ENCODE measurements at regions not wholly inside any gene's neighbourhood (a gene's known extent, or its start where the extent isn't known, plus 50 kb on each side); places are given as distances from the start of the nearest gene placed in this dataset.

DNA sequence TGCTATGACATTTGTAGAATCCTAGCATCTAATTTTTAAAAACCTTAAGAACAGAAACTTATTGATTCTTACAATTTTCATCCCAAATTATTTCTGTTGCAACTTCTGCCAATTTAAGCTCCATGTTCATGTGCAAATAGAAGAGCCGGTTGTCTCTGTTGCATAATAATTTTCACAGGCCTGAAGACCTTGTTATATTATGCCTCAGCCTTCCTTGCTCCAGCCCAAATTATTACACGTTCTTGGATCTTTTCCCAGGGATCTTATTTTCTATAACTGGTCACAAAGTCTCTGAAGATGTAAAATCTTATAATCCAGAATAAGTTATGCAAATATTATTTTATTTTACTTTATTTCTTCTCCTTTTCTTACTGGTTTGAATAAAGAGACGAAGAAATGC lies 210.7 kb upstream of the DPH6 start:
- no peak for DNase-seq (ENCODE audit: low spot score)
- H3K27ac ChIP-seq: no peak overlapping the region
- CTCF ChIA-PET: interaction anchor here (1.0 kb wide), 1 partner anchor 13 kb away, joined by 3 read pairs; no protein-coding TSS in a partner anchor
- TF ChIP-seq, protein P1, sequence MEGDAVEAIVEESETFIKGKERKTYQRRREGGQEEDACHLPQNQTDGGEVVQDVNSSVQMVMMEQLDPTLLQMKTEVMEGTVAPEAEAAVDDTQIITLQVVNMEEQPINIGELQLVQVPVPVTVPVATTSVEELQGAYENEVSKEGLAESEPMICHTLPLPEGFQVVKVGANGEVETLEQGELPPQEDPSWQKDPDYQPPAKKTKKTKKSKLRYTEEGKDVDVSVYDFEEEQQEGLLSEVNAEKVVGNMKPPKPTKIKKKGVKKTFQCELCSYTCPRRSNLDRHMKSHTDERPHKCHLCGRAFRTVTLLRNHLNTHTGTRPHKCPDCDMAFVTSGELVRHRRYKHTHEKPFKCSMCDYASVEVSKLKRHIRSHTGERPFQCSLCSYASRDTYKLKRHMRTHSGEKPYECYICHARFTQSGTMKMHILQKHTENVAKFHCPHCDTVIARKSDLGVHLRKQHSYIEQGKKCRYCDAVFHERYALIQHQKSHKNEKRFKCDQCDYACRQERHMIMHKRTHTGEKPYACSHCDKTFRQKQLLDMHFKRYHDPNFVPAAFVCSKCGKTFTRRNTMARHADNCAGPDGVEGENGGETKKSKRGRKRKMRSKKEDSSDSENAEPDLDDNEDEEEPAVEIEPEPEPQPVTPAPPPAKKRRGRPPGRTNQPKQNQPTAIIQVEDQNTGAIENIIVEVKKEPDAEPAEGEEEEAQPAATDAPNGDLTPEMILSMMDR (conservative IDR thresholded peaks at IDR 0.05; ENCODE audit: low read depth): no peak
- POLR2A ChIA-PET (ENCODE audit: low non-redundant PET): no interaction called here

DNA sequence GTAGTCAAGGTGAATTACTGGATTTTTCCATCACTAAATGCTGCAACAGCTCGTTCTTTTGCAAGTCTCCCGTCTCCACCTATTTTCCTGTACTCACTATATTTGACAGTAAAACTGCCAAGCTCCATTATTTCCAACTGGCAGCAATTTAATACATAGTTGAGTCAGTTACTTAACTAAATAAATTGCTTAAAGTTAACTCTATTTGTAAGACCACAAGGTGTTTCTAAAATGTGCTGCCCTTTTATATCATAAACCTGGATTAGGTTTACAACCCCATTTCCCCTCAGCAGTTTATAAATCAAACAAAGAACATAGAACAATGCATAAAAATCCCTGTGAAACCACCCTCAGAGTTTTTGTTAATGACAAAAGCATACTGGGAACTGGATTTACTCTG lies 211.4 kb upstream of the DPH6 start:
- no peak for DNase-seq (ENCODE audit: low spot score)
- no peak overlapping the region for H3K27ac ChIP-seq
- CTCF ChIA-PET: interaction anchor here (1.0 kb wide), 1 partner anchor 14 kb away, joined by 3 read pairs; no protein-coding TSS in a partner anchor
- POLR2A ChIA-PET (ENCODE audit: low non-redundant PET): no interaction called here
- TF ChIP-seq, protein P1 (conservative IDR thresholded peaks at IDR 0.05; ENCODE audit: low read depth): no peak

DNA sequence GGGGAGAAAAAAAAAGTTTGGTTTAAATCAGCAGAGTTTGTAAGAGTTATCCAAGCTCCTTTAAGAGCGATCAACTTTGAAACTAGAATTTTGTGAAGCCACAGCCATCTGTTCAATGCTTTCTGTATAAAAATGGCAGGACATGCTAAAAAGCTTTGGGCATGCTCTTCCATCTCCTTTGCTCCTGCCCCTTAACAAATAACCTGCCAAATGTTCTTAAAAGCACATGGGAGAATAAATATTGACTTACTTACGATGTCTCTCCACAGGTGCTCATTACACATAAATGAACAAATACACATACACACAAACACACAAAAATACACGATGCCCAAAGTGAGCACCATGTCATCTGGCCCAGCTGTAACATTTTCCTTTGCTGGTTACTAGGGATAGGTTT lies 211.8 kb upstream of the DPH6 start:
- CTCF ChIA-PET: interaction anchor here (0.9 to 1.0 kb wide), 2 partner anchors 14 to 16 kb away, joined by 3 to 4 read pairs; no protein-coding TSS in a partner anchor
- POLR2A ChIA-PET (ENCODE audit: low non-redundant PET): no interaction called here
- no peak overlapping the region for H3K27ac ChIP-seq
- no peak for DNase-seq (ENCODE audit: low spot score)
- TF ChIP-seq, protein P1 (conservative IDR thresholded peaks at IDR 0.05; ENCODE audit: low read depth): no peak

DNA sequence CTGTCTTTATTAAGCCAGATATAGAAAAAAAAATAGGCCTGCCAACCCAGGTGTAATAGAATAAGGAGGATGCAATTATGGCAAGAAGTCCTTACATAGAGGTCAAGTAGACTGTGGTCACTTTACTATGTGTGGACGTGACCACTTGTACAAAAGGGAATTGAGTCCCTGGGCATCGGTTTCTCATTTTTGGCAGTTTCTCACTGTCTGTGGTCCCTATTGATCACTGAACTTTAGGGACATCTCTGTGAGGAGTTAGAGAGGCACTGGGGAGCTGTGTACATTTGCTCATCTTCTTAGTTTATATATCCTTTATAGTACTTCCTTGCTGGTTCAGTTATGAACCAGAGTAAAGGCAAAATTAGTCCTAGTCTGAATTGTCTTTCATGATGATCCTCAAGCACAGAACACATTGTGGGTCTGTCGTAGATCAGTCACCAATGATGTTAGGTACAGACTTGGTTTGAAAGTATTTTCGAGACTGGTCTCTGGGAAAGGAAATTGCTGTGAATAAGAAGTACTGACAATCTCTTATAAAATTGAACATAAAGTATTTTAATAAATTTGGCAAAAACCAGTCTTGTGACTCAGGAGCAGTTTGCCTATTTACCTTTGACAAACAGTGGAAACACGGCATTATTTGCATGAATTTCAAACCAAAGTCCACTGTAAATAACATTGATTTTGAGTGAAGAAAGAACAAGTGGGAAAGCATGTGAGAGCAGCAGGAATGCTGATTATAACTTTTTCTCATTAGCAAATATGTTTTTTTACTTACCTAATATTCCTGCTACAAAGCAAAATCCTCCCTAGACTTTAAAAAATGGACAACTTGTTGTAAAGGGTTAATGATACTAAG lies 218.9 kb upstream of the DPH6 start:
- no peak overlapping the region for H3K27ac ChIP-seq
- ChIA-PET CTCF (no interaction called here), POLR2A (ENCODE audit: low non-redundant PET) (no interaction called here)
- TF ChIP-seq, protein P1 (conservative IDR thresholded peaks at IDR 0.05; ENCODE audit: low read depth): no peak
- DNase-seq (ENCODE audit: low spot score): no peak

DNA sequence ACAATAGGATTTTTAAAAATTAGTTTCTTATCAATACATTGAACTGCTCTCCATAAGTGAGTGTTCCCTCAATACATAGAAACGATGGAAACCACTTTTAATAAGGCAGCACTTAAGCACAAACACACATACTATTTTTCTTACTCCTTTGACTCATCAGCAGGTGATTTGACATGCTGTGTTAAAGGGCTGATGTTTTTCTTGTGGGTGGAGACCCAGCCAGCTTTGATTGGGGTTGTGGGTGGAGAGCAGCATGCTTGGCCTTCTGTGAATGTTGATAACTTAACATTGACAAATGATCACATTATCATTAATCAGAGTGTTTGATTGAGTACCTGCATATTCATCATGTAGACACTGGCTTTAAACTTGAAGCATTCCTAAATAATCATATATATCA lies 223.0 kb upstream of the DPH6 start:
- TF ChIP-seq, protein P1 (conservative IDR thresholded peaks at IDR 0.05; ENCODE audit: low read depth): no peak
- POLR2A ChIA-PET (ENCODE audit: low non-redundant PET): interaction anchor here (0.6 kb wide), 1 partner anchor 1904 kb away, joined by 3 read pairs; no protein-coding TSS in a partner anchor
- H3K27ac ChIP-seq: no peak overlapping the region
- DNase-seq (ENCODE audit: low spot score): no peak
- CTCF ChIA-PET: interaction anchor here (0.7 to 0.9 kb wide), 2 partner anchors 17 to 226 kb away, joined by 3 to 7 read pairs; no protein-coding TSS in a partner anchor

DNA sequence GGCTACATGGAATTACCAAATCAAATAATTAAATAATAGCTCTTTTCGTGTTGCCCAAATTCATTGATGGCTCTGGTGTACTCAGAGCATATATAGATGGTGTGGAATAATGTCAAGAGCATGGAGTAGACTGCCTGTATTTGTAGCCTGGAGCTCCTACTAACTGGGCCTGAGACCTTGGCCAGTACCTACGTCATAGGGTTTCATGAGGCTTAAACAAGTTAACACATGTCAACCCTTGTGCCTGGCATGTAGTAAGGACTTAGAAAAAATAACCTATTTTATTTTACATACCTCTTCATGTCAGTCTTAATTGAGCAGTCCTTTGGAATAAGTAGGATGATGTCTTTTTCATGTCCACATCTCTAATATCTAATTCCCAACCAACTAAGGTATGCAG lies 223.7 kb upstream of the DPH6 start:
- peak; percentile 8 for DNase-seq (ENCODE audit: low spot score)
- CTCF ChIA-PET: interaction anchor here (0.6 to 0.9 kb wide), 4 partner anchors 8 to 246 kb away, joined by 3 to 7 read pairs (median 4); no protein-coding TSS in a partner anchor
- H3K27ac ChIP-seq: no peak overlapping the region
- TF ChIP-seq, protein P1 (conservative IDR thresholded peaks at IDR 0.05; ENCODE audit: low read depth): no peak
- POLR2A ChIA-PET (ENCODE audit: low non-redundant PET): no interaction called here
